HCT116 (cell line): ENCODE measurements at regions not wholly inside any gene's neighbourhood (a gene's known extent, or its start where the extent isn't known, plus 50 kb on each side); places are given as distances from the start of the nearest gene placed in this dataset.

Experiments
- ATAC-seq: fragments of 200-7000 bp; cut with Tn5 transposase; 2 replicates; pipeline ENCODE4 v1.9.1; 2020; ENCODE audit warnings: mild to moderate bottlenecking, moderate library complexity
- BruUV-seq: library from RNA; stranded (reverse); fragments of 400-500 nt; replicated peaks from 2 replicates; lab custom pipeline; 2021; lab: Mats Ljungman, UMichigan
- CTCF ChIA-PET: fragments of 300-600 bp; sonication (Branson Sonifier 250); formaldehyde crosslinking; loops from one replicate; lab custom pipeline; 2021; ENCODE audit warnings: antibody characterized with exemption; lab: Charles Lee
- POLR2A ChIA-PET: fragments of 300-600, 350-600 bp; sonication (Branson Sonifier 250); formaldehyde crosslinking; loops from one replicate; lab custom pipeline; 2021; ENCODE audit warnings: antibody characterized with exemption; lab: Charles Lee
- RAD21 ChIA-PET, 2 experiments: fragments of 300-600 bp; sonication (Branson Sonifier 250); formaldehyde crosslinking; loops; one replicate each; lab custom pipeline; 2023; ENCODE audit warnings: low total read pairs in 2 of 2; ENCODE audit not compliant: uncharacterized antibody in 2 of 2, unreplicated experiment in 2 of 2, low non-redundant PET in 1 of 2; lab: Charles Lee
- DNase-seq: peaks from one replicate; pipeline ENCODE4 v3.0.0-alpha.2; 2010; ENCODE audit warnings: low read depth, low spot score
- H2AFZ ChIP-seq: fragments of 200-600 bp; shearing (Covaris generic), sonication (generic); 2 replicates; pipeline ENCODE4 v1.6.1; 2017; ENCODE audit warnings: low read depth, mixed run types, mixed read lengths, antibody characterized with exemption, low read length; ENCODE audit not compliant: poor library complexity, severe bottlenecking
- H3K27ac ChIP-seq: 2 replicates; pipeline ENCODE4 v1.5.1; 2012; ENCODE audit warnings: low read depth, low read length
- H3K27me3 ChIP-seq: fragments of 200-600 bp; sonication (generic); 2 replicates; pipeline ENCODE4 v1.6.1; 2016; ENCODE audit warnings: mixed run types, low read length, mixed read lengths; ENCODE audit not compliant: insufficient read depth
- H3K36me3 ChIP-seq, 2 experiments: fragments of 200-500 bp in 1 of 2; fragments of 200-600 bp in 1 of 2; sonication (Bioruptor generic) in 1 of 2; sonication (generic) in 1 of 2; 2 replicates each; pipeline versions ENCODE4 v1.5.1 to v1.6.1; 2014 to 2016; ENCODE audit warnings: low read length in 2 of 2, inconsistent platforms in 1 of 2, mixed read lengths in 1 of 2, mixed run types in 1 of 2; ENCODE audit not compliant: insufficient read depth in 2 of 2, control insufficient read depth in 1 of 2
- H3K4me1 ChIP-seq, 2 experiments: fragments of 200-600 bp in 1 of 2; sonication (generic) in 1 of 2; 2 replicates each; pipeline versions ENCODE4 v1.5.1 to v1.6.1; 2012 to 2017; ENCODE audit warnings: low read length in 2 of 2, inconsistent platforms in 1 of 2, mild to moderate bottlenecking in 1 of 2, mixed read lengths in 1 of 2, mixed run types in 1 of 2, moderate library complexity in 1 of 2; ENCODE audit not compliant: insufficient read depth in 2 of 2, control insufficient read depth in 1 of 2
- H3K4me2 ChIP-seq: fragments of 200-600 bp; sonication (generic); 2 replicates; pipeline ENCODE4 v1.6.1; 2017; ENCODE audit warnings: mixed run types, low read length, mixed read lengths
- H3K4me3 ChIP-seq, 2 experiments: fragments of 200-600 bp in 1 of 2; sonication (generic) in 1 of 2; replicated peaks in 1 of 2; 2 replicates each; pipeline ENCODE4 v1.5.1; 2011 to 2016; ENCODE audit warnings: low read length in 2 of 2, control low read depth in 1 of 2, low read depth in 1 of 2, mild to moderate bottlenecking in 1 of 2, mixed read lengths in 1 of 2, mixed run types in 1 of 2
- H3K79me2 ChIP-seq: fragments of 200-600 bp; sonication (generic); 2 replicates; pipeline ENCODE4 v1.6.1; 2017; ENCODE audit warnings: mild to moderate bottlenecking, mixed run types, low read length, moderate library complexity, mixed read lengths; ENCODE audit not compliant: insufficient read depth
- H3K9ac ChIP-seq: fragments of 200-600 bp; sonication (generic); 2 replicates; pipeline ENCODE4 v1.6.1; 2016; ENCODE audit warnings: low read length, mixed read lengths
- H3K9me2 ChIP-seq: fragments of 200-600 bp; sonication (generic), shearing (Covaris generic); 2 replicates; pipeline ENCODE4 v1.6.1; 2017; ENCODE audit warnings: mixed run types, mild to moderate bottlenecking, moderate library complexity; ENCODE audit not compliant: insufficient read depth
- H3K9me3 ChIP-seq, 2 experiments: fragments of 200-500 bp in 1 of 2; fragments of 200-600 bp in 1 of 2; sonication (Bioruptor generic) in 1 of 2; sonication (generic) in 1 of 2; 2 replicates each; pipeline ENCODE4 v1.6.1; 2014 to 2017; ENCODE audit warnings: low read length in 2 of 2, mixed read lengths in 2 of 2, inconsistent platforms in 1 of 2, low read depth in 1 of 2, mild to moderate bottlenecking in 1 of 2, mixed run types in 1 of 2, moderate library complexity in 1 of 2; ENCODE audit not compliant: control insufficient read depth in 1 of 2, insufficient read depth in 1 of 2
- H4K20me1 ChIP-seq: fragments of 200-600 bp; sonication (generic), shearing (Covaris generic); 2 replicates; pipeline ENCODE4 v1.6.1; 2017; ENCODE audit warnings: mixed run types, mild to moderate bottlenecking, moderate library complexity; ENCODE audit not compliant: insufficient read depth
- ATF3 ChIP-seq: IDR thresholded peaks from 2 replicates; pipeline ENCODE4 v1.6.1; 2012
- CBX3 ChIP-seq: IDR thresholded peaks from 2 replicates; pipeline ENCODE4 v1.6.1; 2012; ENCODE audit warnings: low read depth
- CEBPB ChIP-seq: IDR thresholded peaks from 2 replicates; pipeline ENCODE4 v1.6.1; 2012; ENCODE audit warnings: low read depth
- CTCF ChIP-seq, 3 experiments: fragments of 200-600 bp in 1 of 3; sonication (generic) in 1 of 3; IDR thresholded peaks in 2 of 3; conservative IDR thresholded peaks in 1 of 3; 2 replicates each; pipeline ENCODE4 v1.5.1; 2012 to 2017; ENCODE audit warnings: low read depth in 2 of 3, low read length in 2 of 3, antibody characterized with exemption in 1 of 3, borderline replicate concordance in 1 of 3, control low read depth in 1 of 3, mild to moderate bottlenecking in 1 of 3, mixed read lengths in 1 of 3, mixed run types in 1 of 3, moderate library complexity in 1 of 3; ENCODE audit not compliant: insufficient read depth in 1 of 3
- ELF1 ChIP-seq: IDR thresholded peaks from 2 replicates; pipeline ENCODE4 v1.6.1; 2012; ENCODE audit warnings: low read depth, borderline replicate concordance
- JUND ChIP-seq: IDR thresholded peaks from 2 replicates; pipeline ENCODE4 v1.6.1; 2012
- POLR2A ChIP-seq: IDR thresholded peaks from 2 replicates; pipeline ENCODE4 v1.7.0; 2011; ENCODE audit warnings: borderline replicate concordance; ENCODE audit not compliant: insufficient read depth, insufficient read length; ENCODE audit errors: extremely low read depth
- POLR2AphosphoS5 ChIP-seq: IDR thresholded peaks from 2 replicates; pipeline ENCODE4 v1.6.1; 2011; ENCODE audit warnings: mild to moderate bottlenecking, low read depth, low read length, moderate library complexity
- SIN3A ChIP-seq: IDR thresholded peaks from 2 replicates; pipeline ENCODE4 v1.6.1; 2012; ENCODE audit warnings: low read depth
- YY1 ChIP-seq: IDR thresholded peaks from 2 replicates; pipeline ENCODE4 v1.6.1; 2011; ENCODE audit warnings: low read length, low read depth, moderate library complexity, mild to moderate bottlenecking; ENCODE audit not compliant: insufficient replicate concordance; ENCODE audit errors: extremely low read depth
- ZBTB33 ChIP-seq: IDR thresholded peaks from 2 replicates; pipeline ENCODE4 v1.6.1; 2011; ENCODE audit warnings: mild to moderate bottlenecking, low read length, moderate library complexity; ENCODE audit not compliant: insufficient replicate concordance; ENCODE audit errors: extremely low read depth
- ZFX ChIP-seq: fragments of 450-650 bp; IDR thresholded peaks from 2 replicates; pipeline ENCODE4 v1.6.1; 2017
- ZNF274 ChIP-seq: fragments of 200-500 bp; sonication (Bioruptor generic); IDR thresholded peaks from 2 replicates; pipeline ENCODE4 v1.6.1; 2014; ENCODE audit warnings: mild to moderate bottlenecking, low read depth, low read length, inconsistent platforms
- intact Hi-C: fragments of 100-400 bp; cut with micrococcal nuclease; formaldehyde crosslinking; loops from 2 replicates; pipeline ENCODE4 v1.10.0; 2022

- Histone ChIP-seq H3K36me3 (no peaks in the 10 kb centered on the region), H3K9me3 (no peaks in the 10 kb centered on the region), H2AFZ (no peak overlapping the region), H3K4me1 (no peaks in the 10 kb centered on the region), H3K9ac (no peak overlapping the region), H3K4me3 (no peak overlapping the region), H3K79me2 (no peaks in the 10 kb centered on the region), H3K27ac (no peak overlapping the region), H3K27me3 (no peaks in the 10 kb centered on the region), H3K4me2 (no peak overlapping the region), H4K20me1 (no peaks in the 10 kb centered on the region; the same call in 1 of the 2 replicates)
- intact Hi-C loops = no loop called here
- CTCF ChIA-PET = no interaction called here
- no peak for DNase-seq
- POLR2A ChIA-PET = no interaction called here
- RAD21 ChIA-PET = no interaction called here
- ATAC-seq = no peak
- no TSS peak for BruUV-seq
- TF ChIP-seq ATF3 = no peak
- no peak for TF ChIP-seq ZNF274
- TF ChIP-seq CEBPB = no peak
- TF ChIP-seq ELF1 = no peak
- TF ChIP-seq JUND = no peak
- no peak for TF ChIP-seq YY1
- TF ChIP-seq ZBTB33 = no peak
- TF ChIP-seq POLR2A = no peak
- TF ChIP-seq ZFX = no peak
- no peak for TF ChIP-seq SIN3A
- no peak for TF ChIP-seq POLR2AphosphoS5
- no peak for TF ChIP-seq CTCF (IDR thresholded peaks at IDR 0.05 in 2 of 3, conservative IDR thresholded peaks at IDR 0.05 in 1 of 3; ENCODE audit: borderline replicate concordance in 1 of 3, insufficient read depth in 1 of 3, low read depth in 2 of 3, low read length in 2 of 3)
- no peak for TF ChIP-seq CBX3
- TF ChIP-seq, all 23 proteins: peak for 0
- H3K9me2 ChIP-seq = no peaks in the 10 kb centered on the region; the same call in 1 of the 2 replicates
Measured at GRCh38 chr4:18976884-18977283, 955.3 kb upstream of the LCORL start.
